Fibroblast of skin of back (primary cell): ENCODE measurements at regions not wholly inside any gene's neighbourhood (a gene's known extent, or its start where the extent isn't known, plus 50 kb on each side); places are given as distances from the start of the nearest gene placed in this dataset.
"Not testable (repeated sequence)": the region's sequence is repeated elsewhere in the genome, so short reads cannot be mapped to it uniquely, and the experiment has no call there.

Experiments used
- DNase-seq: peaks from one replicate; pipeline ENCODE4 v3.0.0-alpha.2; 2013

- DNase-seq, result no peak
These were observed 156.8 kb upstream of the STS start for GRCh38 chrX:6990552-6991193.

DNA sequence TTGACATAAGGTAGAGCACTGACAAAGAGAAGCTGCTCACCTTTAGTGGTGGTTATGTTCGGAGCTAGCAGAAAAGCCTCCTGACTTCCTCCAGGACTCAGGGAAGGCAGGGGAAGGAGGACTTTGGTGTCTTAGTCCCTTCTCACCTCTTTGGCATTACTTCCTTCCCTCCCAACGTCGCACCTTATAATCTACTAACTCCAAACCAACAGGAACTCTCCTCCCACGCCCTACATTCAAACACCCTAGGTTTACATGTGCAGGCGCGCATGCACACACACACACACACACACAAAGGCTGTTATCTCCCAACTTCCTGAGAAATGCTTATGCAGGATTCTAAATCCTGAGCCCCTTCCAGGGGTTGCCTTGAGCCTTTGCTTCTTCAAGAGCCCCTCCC, 157.7 kb upstream of the STS start:
- no peak for DNase-seq

DNA sequence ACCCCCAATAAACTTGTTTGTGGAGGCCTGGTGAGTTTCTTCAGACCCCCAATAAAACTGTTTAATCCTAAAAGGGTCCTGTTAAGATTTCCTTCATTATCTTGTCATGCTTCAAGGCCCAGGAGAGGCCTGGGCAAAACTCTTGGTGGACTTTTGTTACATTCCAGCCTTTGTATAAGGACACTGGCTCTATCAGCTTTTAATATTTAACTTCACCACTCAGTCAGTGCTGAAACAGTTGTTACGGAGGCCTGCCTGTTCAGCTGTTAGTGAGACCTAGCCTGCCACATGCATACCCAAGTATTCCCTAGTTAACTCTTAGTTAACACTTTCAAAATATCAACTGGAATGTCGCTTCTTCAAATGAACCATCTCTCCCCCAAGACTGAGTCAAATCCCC, 158.8 kb upstream of the STS start:
- DNase-seq, result not testable (repeated sequence)

DNA sequence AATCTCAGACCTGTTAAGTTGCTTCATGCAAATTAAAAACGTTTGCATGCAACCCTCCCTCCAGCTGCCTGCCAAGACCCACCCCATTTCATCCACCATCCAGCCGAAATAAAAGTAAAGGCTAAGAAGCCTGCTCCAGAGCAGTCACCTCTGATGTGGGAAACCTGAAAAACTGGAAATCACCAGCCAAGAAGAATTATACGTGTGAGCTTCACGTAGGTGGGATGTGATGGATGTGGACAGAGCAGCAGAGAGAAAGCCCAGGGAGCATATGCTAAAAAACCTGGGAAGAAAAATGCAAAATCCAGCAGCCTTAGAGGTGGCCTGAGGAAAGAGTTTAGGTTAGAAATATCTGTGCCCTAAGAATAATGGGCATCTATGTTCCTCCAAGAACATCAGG, 160.6 kb upstream of the STS start:
- no peak for DNase-seq

DNA sequence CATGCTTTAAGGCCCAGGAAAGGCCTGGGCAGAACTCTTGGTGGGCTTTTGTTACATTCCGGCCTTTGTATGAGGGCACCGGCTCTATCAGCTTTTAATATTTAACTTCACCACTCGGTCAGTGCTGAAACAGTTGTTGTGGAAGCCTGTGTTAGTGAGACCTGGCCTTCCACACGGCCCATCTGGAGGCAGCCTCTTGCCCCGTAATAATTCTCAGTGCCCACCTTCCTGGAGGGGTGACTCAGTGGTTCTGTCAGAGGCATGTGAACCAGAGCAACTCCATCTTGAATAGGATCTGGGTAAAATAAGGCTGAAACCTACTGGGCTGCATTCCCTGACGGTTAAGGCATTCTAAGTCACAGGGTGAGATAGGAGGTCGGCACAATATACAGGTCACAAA, 162.0 kb upstream of the STS start:
- no peak for DNase-seq

- no peak for DNase-seq
These were observed 164.1 kb upstream of the STS start for GRCh38 chrX:6983207-6983955.

DNA sequence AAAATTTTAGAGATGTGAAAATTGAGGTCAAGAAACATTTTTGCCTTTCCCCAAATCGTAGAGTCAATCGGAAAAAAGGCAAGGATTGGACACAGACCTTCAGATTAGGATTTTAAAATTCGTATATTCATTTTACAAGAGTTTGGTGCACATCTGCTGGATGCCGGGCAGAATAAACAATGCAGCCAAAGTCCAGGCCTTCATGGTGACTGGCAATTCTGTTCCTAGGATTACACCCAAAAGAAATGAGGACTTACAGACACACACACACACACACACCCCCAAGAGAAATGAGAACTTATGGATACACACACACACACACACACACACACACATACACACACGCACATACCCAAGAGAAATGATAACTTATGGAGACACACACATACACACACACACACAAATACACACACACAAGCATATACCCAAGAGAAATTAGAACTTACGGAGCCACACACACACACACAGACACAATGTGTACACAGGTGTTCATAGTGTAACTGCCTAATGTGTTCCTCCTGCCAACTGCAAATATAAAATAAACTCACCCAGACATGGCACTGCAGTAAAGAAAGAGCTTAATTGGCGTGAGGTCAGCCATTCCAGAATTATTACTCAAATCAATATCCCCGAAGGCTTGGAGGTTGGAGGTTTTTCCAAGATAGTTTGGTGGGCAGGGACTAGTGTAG, 165.7 kb upstream of the STS start:
- DNase-seq, result no peak

- DNase-seq, result peak; percentile 40
These were observed 166.5 kb upstream of the STS start for GRCh38 chrX:6980981-6981380.

- DNase-seq, result peak; percentile 82
These were observed 179.3 kb upstream of the STS start for GRCh38 chrX:6968231-6968630.

- DNase-seq, result no peak
These were observed 181.8 kb upstream of the STS start for GRCh38 chrX:6965729-6966128.

GRCh38 chrX:6962006-6962355, 185.5 kb upstream of the STS start:
- DNase-seq, result no peak

- no peak for DNase-seq
These were observed 186.1 kb upstream of the STS start for GRCh38 chrX:6961286-6962005.

GRCh38 chrX:6959006-6959405, 188.5 kb upstream of the STS start:
- no peak for DNase-seq

- DNase-seq, result no peak
These were observed 192.7 kb upstream of the STS start for GRCh38 chrX:6954836-6955235.

GRCh38 chrX:6946168-6946567, 201.3 kb upstream of the STS start:
- DNase-seq, result no peak

DNA sequence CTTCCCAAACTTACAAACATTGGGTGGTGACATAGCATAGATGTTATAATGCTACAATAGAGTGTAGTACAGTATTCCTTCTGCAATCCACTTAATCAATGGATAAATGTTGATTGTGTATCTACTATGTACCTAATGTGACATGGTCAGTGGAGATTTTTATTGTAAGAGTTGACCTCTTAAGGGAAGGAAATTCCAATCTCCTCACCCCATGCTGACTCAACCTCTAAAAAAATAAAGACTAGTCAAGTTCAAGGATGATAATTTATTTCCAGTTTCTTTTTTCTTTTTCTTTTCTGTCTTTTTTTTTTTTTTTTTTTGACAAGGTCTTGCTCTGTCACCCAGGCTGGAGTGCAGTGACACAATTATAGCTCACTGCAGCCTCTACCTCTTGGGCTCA, 206.5 kb upstream of the STS start:
- peak; percentile 44 for DNase-seq

- DNase-seq, result not testable (repeated sequence)
These were observed 214.6 kb upstream of the STS start for GRCh38 chrX:6932942-6933341.

GRCh38 chrX:6930307-6930849, 217.1 kb upstream of the STS start:
- no peak for DNase-seq

DNA sequence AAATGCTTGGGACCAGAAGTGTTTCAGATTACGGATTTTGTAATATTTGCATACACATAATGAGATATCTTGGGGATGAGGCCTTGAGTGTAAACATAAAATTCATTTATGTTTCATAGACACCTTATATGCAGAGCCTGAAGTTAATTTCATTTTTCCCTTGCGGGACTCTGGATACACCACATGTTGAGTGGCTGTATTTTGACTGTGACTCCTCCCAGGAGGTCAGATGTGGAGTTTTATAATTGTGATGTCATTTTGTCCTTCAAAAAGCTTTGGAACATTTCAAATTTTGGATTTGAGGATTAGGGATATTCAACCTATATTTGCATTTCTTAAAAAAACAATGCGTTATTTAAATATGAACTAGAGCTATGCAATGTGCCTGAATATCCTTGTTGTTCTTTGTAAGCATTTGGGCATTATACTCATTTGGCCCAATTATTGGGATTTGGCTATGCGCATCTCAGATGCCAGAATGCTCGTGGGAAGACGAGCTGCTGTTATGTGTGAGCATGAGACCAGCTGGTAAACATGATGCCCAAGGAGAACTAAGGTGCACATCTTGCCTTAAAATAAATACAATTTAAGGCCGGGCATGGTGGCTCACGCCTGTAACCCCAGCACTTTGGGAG, 223.0 kb upstream of the STS start:
- DNase-seq, result no peak

DNA sequence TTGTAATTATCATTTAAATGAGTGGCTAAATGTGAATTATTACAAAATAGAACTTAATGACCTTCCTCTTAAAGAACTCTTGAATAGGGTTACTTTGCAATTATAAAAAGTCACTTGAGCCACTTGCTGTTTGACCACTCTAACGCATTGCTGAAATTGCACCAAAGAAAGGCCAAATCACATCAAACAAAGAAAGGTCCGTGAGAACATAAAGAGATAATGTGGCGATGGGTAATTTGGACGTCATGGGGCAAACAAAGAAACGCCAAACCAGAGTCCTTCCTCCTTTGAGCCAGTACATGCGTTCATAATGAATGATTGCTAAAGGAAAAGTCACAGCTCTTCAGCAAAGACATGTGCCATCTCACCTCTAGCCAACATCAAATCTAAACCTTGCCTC, 229.8 kb upstream of the STS start:
- DNase-seq, result no peak

DNA sequence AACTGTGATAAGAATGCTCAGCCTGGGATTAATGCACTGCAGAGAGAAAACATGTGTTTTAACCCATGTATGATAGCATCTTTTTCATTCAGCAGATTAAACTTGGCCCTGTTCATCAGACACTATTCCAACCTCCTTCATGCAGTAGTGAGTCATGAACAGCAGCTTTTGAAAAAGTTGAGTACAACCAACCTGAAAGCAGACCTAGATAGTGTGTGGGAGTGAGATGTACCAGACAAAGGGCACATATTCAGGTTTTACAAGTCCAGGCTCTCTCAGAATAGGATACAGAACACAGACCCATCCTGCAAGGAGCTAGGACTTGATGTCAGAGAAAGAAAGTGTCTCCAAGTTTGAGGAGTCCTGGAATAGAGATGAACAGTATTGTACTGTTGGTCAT, 237.3 kb upstream of the STS start:
- DNase-seq, result no peak

DNA sequence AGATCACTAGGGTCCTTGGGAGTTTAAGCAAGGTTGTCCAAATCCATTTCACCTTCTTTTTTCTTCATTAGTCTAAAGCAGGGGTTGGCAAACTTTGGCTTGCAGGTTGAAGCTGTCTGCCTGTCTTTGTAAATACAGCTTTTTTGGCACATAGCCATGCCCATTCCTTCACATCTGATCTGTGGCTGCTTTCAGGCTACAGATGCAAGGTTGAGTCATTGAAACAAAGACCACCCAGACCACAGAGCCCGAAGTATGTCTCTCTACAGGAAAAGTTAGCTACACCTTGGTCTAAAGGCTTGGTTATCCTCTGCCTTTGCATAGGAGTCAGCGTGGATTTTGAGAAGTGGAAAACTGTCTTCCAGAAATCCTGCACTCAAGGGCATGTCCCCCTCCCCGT, 238.1 kb upstream of the STS start:
- no peak for DNase-seq

- DNase-seq, result no peak
These were observed 240.9 kb upstream of the STS start for GRCh38 chrX:6906608-6907007.
